AML-193 (cell line): ENCODE measurements at regions not wholly inside any gene's neighbourhood (a gene's known extent, or its start where the extent isn't known, plus 50 kb on each side); places are given as distances from the start of the nearest gene placed in this dataset.
A peak's percentile ranks its signal among the peaks of the same experiment; 100 is the strongest.
"Not testable (repeated sequence)": the region's sequence is repeated elsewhere in the genome, so short reads cannot be mapped to it uniquely, and the experiment has no call there.

Source experiments
- DNase-seq, 2 experiments: peaks; one replicate each; lab custom pipeline; 2025; lab: John Stamatoyannopoulos, UW

GRCh38 chr6:26799903-26800633 is 140.5 kb upstream of the ZNF322 start:
- DNase-seq, result not testable (repeated sequence)

- not testable (repeated sequence) for DNase-seq
These were observed 144.2 kb upstream of the ZNF322 start for GRCh38 chr6:26803762-26804161.

- not testable (repeated sequence) for DNase-seq
These were observed 152.1 kb upstream of the ZNF322 start for GRCh38 chr6:26811486-26812116.

- DNase-seq, result not testable (repeated sequence)
These were observed 159.2 kb upstream of the ZNF322 start for GRCh38 chr6:26818640-26819225.

- not testable (repeated sequence) for DNase-seq
These were observed 168.4 kb upstream of the ZNF322 start for GRCh38 chr6:26827965-26828364.

- not testable (repeated sequence) for DNase-seq
These were observed 169.9 kb upstream of the ZNF322 start for GRCh38 chr6:26829480-26829879.

- DNase-seq, result not testable (repeated sequence)
These were observed 171.4 kb upstream of the ZNF322 start for GRCh38 chr6:26830992-26831391.

- DNase-seq, result not testable (repeated sequence)
These were observed 176.2 kb upstream of the ZNF322 start for GRCh38 chr6:26835707-26836106.

- DNase-seq, result not testable (repeated sequence)
These were observed 177.1 kb upstream of the ZNF322 start for GRCh38 chr6:26836657-26837056.

- DNase-seq, result not testable (repeated sequence)
These were observed 185.3 kb upstream of the ZNF322 start for GRCh38 chr6:26844823-26845222.

GRCh38 chr6:26857289-26857688 is 197.7 kb upstream of the ZNF322 start:
- DNase-seq, result not testable (repeated sequence)

GRCh38 chr6:26859067-26859770 is 199.7 kb upstream of the ZNF322 start:
- DNase-seq, result not testable (repeated sequence)

GRCh38 chr6:26859771-26860163 is 200.2 kb upstream of the ZNF322 start:
- not testable (repeated sequence) for DNase-seq

GRCh38 chr6:26861913-26862312 is 202.4 kb upstream of the ZNF322 start:
- DNase-seq, result not testable (repeated sequence)

GRCh38 chr6:26863641-26864040 is 204.1 kb upstream of the ZNF322 start:
- not testable (repeated sequence) for DNase-seq

GRCh38 chr6:26898785-26899184 is 239.2 kb upstream of the ZNF322 start:
- not testable (repeated sequence) for DNase-seq

- DNase-seq, result not testable (repeated sequence)
These were observed 264.7 kb upstream of the ZNF322 start for GRCh38 chr6:26924206-26924605.

- DNase-seq, result not testable (repeated sequence)
These were observed 268.6 kb upstream of the ZNF322 start for GRCh38 chr6:26928190-26928589.

GRCh38 chr6:26937258-26937657 is 277.7 kb upstream of the ZNF322 start:
- DNase-seq, result not testable (repeated sequence)

GRCh38 chr6:26951211-26951610 is 291.7 kb upstream of the ZNF322 start:
- not testable (repeated sequence) for DNase-seq

GRCh38 chr6:26956078-26956600 is 291.4 kb upstream of the PRSS16 start:
- DNase-seq, result peak; percentile 60 to 61

GRCh38 chr6:26956601-26957184 is 290.8 kb upstream of the PRSS16 start:
- peak; percentile 26 to 44 for DNase-seq
